Liver (tissue), 3 donors: ENCODE measurements at regions not wholly inside any gene's neighbourhood (a gene's known extent, or its start where the extent isn't known, plus 50 kb on each side); places are given as distances from the start of the nearest gene placed in this dataset.

Experiments used
- NR2F2 ChIP-seq: IDR thresholded peaks from 2 replicates; pipeline ENCODE4 v1.6.1; 2016; ENCODE audit warnings: antibody characterized with exemption
- RAD21 ChIP-seq, 2 donors: IDR thresholded peaks; 2 replicates each; pipeline ENCODE4 v1.6.1; 2016; ENCODE audit warnings: antibody characterized with exemption in 2 of 2, mild to moderate bottlenecking in 2 of 2
- REST ChIP-seq: IDR thresholded peaks from 2 replicates; pipeline ENCODE4 v1.6.1; 2016; ENCODE audit warnings: antibody characterized with exemption, mild to moderate bottlenecking
- TF ChIP-seq, protein P1 (sequence below): fragments of 150-350 bp; IDR thresholded peaks from 2 replicates; pipeline ENCODE4 v1.5.1; 2017; ENCODE audit warnings: improper control_type of control experiment, low read depth, low read length; ENCODE audit not compliant: missing input control
- donor health status: healthy.
- donor health status: healthy.

DNA sequence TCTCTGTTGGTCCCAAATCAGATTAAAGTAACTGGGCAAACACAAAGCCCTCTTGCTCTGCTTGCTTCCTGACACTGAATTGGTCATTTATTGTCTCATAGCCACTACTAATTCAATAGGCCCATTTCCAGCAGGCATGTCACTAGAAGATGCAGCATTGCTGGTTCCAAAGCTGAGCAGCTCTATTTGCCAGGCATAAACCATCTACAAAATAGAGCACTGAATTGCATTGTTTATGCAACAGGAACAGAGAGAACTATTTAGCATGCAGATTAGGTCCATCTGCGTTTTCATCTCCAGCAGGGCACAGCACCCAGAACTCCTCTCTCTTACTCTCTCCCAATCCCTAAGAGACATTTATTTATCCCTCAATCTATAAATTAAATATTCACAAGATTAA is 227.6 kb downstream of the SUCLG1 start:
- TF ChIP-seq, protein P1, sequence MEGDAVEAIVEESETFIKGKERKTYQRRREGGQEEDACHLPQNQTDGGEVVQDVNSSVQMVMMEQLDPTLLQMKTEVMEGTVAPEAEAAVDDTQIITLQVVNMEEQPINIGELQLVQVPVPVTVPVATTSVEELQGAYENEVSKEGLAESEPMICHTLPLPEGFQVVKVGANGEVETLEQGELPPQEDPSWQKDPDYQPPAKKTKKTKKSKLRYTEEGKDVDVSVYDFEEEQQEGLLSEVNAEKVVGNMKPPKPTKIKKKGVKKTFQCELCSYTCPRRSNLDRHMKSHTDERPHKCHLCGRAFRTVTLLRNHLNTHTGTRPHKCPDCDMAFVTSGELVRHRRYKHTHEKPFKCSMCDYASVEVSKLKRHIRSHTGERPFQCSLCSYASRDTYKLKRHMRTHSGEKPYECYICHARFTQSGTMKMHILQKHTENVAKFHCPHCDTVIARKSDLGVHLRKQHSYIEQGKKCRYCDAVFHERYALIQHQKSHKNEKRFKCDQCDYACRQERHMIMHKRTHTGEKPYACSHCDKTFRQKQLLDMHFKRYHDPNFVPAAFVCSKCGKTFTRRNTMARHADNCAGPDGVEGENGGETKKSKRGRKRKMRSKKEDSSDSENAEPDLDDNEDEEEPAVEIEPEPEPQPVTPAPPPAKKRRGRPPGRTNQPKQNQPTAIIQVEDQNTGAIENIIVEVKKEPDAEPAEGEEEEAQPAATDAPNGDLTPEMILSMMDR = no peak
- TF ChIP-seq NR2F2 (no peak), REST (no peak), RAD21 (IDR thresholded peaks at IDR 0.05) (no peak)
